ENCODE measurements at regions not wholly inside any gene's neighbourhood (a gene's known extent, or its start where the extent isn't known, plus 50 kb on each side); places are given as distances from the start of the nearest gene placed in this dataset.

- TF ChIP-seq POLR2AphosphoS5 (IDR thresholded peaks at IDR 0.05; ENCODE audit: low read length) (no peak), ASH2L (IDR thresholded peaks at IDR 0.05; ENCODE audit: borderline replicate concordance, low read depth) (no peak), RFX5 (IDR thresholded peaks at IDR 0.05; ENCODE audit: low read depth, low read length) (no peak), PKNOX1 (IDR thresholded peaks at IDR 0.05) (no peak), CBX3 (IDR thresholded peaks at IDR 0.05; ENCODE audit: borderline replicate concordance, low read depth) (no peak), POLR2A (IDR thresholded peaks at IDR 0.05; ENCODE audit: low read depth, low read length) (no peak), SP1 (IDR thresholded peaks at IDR 0.05; ENCODE audit: low read depth, low read length) (no peak), CBFB (IDR thresholded peaks at IDR 0.05; ENCODE audit: low read depth) (no peak)
These were observed 287.2 kb downstream of the RNF144B start for GRCh38 chr6:18674346-18674745.

All from GM12878 (cell line).